ENCODE measurements at regions not wholly inside any gene's neighbourhood (a gene's known extent, or its start where the extent isn't known, plus 50 kb on each side); places are given as distances from the start of the nearest gene placed in this dataset.

- Histone ChIP-seq H3K4me1 (no peaks in the 10 kb centered on the region), H3K36me3 (no peaks in the 10 kb centered on the region), H3K27me3 (no peaks in the 10 kb centered on the region), H3K9me3 (no peaks in the 10 kb centered on the region), H3K4me3 (no peak overlapping the region), H3K27ac (no peak overlapping the region)
- no peak for TF ChIP-seq POLR2A (IDR thresholded peaks at IDR 0.05)
- no peak for TF ChIP-seq CTCF (IDR thresholded peaks at IDR 0.05)
- no peak for DNase-seq
These were observed 130.9 kb downstream of the PAPOLA start for GRCh38 chr14:96633096-96633495.

GRCh38 chr14:96634481-96634880 lies 132.3 kb downstream of the PAPOLA start:
- Histone ChIP-seq H3K4me3 (no peak overlapping the region), H3K4me1 (no peaks in the 10 kb centered on the region), H3K27me3 (no peaks in the 10 kb centered on the region), H3K27ac (no peak overlapping the region), H3K9me3 (no peaks in the 10 kb centered on the region), H3K36me3 (no peaks in the 10 kb centered on the region)
- peak in 1 of 3 donors; percentile 28 for DNase-seq
- TF ChIP-seq CTCF (IDR thresholded peaks at IDR 0.05) (no peak), POLR2A (IDR thresholded peaks at IDR 0.05) (no peak)

GRCh38 chr14:96634896-96635295 lies 132.7 kb downstream of the PAPOLA start:
- Histone ChIP-seq H3K4me3 (no peak overlapping the region), H3K27ac (no peak overlapping the region), H3K27me3 (no peaks in the 10 kb centered on the region), H3K9me3 (no peaks in the 10 kb centered on the region), H3K4me1 (no peaks in the 10 kb centered on the region), H3K36me3 (no peaks in the 10 kb centered on the region)
- TF ChIP-seq POLR2A (IDR thresholded peaks at IDR 0.05) (no peak), CTCF (IDR thresholded peaks at IDR 0.05) (no peak)
- DNase-seq: no peak

- Histone ChIP-seq H3K4me3 (no peak overlapping the region), H3K4me1 (no peaks in the 10 kb centered on the region), H3K27me3 (no peaks in the 10 kb centered on the region), H3K36me3 (no peaks in the 10 kb centered on the region), H3K27ac (no peak overlapping the region), H3K9me3 (no peaks in the 10 kb centered on the region)
- DNase-seq: no peak
- TF ChIP-seq CTCF (IDR thresholded peaks at IDR 0.05): no peak
- no peak for TF ChIP-seq POLR2A (IDR thresholded peaks at IDR 0.05)
These were observed 133.7 kb downstream of the PAPOLA start for GRCh38 chr14:96635850-96636249.

- TF ChIP-seq POLR2A (IDR thresholded peaks at IDR 0.05): no peak
- TF ChIP-seq CTCF (IDR thresholded peaks at IDR 0.05): no peak
- no peak overlapping the region for H3K27ac ChIP-seq
These were observed 135.3 kb downstream of the PAPOLA start for GRCh38 chr14:96637521-96637920.

More at GRCh38 chr14:96637521-96637920, 135.3 kb downstream of the PAPOLA start:
- no peaks in the 10 kb centered on the region for H3K27me3 ChIP-seq
- DNase-seq: no peak
- no peaks in the 10 kb centered on the region for H3K9me3 ChIP-seq
- no peaks in the 10 kb centered on the region for H3K36me3 ChIP-seq
- H3K4me1 ChIP-seq: no peaks in the 10 kb centered on the region
- H3K4me3 ChIP-seq: no peak overlapping the region
